NT2/D1 (cell line): ENCODE measurements at regions not wholly inside any gene's neighbourhood (a gene's known extent, or its start where the extent isn't known, plus 50 kb on each side); places are given as distances from the start of the nearest gene placed in this dataset.

Experiments
- DNase-seq: peaks from one replicate; pipeline ENCODE4 v3.0.0-alpha.2; 2011; ENCODE audit warnings: low read depth, low spot score
- H3K27me3 ChIP-seq: 2 replicates; pipeline ENCODE4 v1.6.0; 2011; ENCODE audit warnings: mild to moderate bottlenecking; ENCODE audit not compliant: insufficient read length, insufficient read depth
- H3K36me3 ChIP-seq: 2 replicates; pipeline ENCODE4 v1.6.1; 2011; ENCODE audit warnings: mild to moderate bottlenecking, low read length, mixed read lengths; ENCODE audit not compliant: insufficient read depth, insufficient read length
- H3K4me1 ChIP-seq: 2 replicates; pipeline ENCODE4 v1.5.1; 2011; ENCODE audit not compliant: insufficient read depth, insufficient read length
- H3K4me3 ChIP-seq: 2 replicates; pipeline ENCODE4 v1.5.1; 2011; ENCODE audit warnings: low read depth; ENCODE audit not compliant: insufficient read length
- H3K9ac ChIP-seq: 2 replicates; pipeline ENCODE4 v1.6.0; 2011; ENCODE audit warnings: low read depth; ENCODE audit not compliant: insufficient read length
- H3K9me3 ChIP-seq: 2 replicates; pipeline ENCODE4 v1.5.1; 2011; ENCODE audit warnings: mild to moderate bottlenecking, low read length; ENCODE audit not compliant: insufficient read depth
- SUZ12 ChIP-seq: IDR thresholded peaks from 2 replicates; pipeline ENCODE4 v1.6.1; 2011; ENCODE audit not compliant: insufficient read length, insufficient read depth; ENCODE audit errors: extremely low read depth
- YY1 ChIP-seq: IDR thresholded peaks from 2 replicates; pipeline ENCODE4 v1.6.1; 2011; ENCODE audit not compliant: insufficient read length, insufficient read depth
- ZNF274 ChIP-seq: IDR thresholded peaks from 2 replicates; pipeline ENCODE4 v1.6.1; 2011; ENCODE audit warnings: mild to moderate bottlenecking, low read depth, low read length

DNA sequence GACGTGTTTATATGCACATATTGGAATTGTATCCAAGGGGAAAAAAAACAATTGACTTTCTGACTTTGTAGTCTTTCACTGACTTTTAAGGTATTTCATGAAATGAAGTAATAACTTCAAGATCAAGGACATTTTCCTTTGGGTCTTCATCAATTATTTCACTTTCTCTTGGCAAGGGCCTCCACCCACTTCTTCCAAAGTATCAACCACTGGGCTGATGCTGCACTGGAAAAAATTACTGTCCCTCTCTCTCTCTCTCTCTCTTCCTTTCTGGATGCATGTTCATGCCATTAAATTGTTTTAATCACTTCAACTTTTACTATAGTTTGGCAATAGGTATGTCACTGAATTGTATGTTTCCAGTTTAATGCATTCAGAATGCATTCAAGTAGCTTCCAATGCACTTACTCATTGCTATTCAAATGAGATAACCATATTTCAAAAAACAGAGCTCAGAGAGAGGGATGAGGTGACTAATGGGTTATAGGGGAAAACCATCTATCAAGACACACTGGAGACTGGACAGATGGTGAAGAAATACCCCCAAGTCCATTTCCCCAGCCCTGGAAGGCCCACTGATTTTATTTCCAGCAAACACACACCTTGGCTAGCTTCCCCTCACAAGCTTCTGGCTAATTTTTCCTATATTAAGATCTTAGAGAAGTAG lies 585.3 kb downstream of the EBF1 start:
- no peaks in the 10 kb centered on the region for H3K36me3 ChIP-seq
- H3K27me3 ChIP-seq = no peaks in the 10 kb centered on the region
- no peak overlapping the region for H3K4me3 ChIP-seq
- no peaks in the 10 kb centered on the region for H3K4me1 ChIP-seq
- no peak for DNase-seq
- no peaks in the 10 kb centered on the region for H3K9me3 ChIP-seq
- H3K9ac ChIP-seq = no peak overlapping the region
- TF ChIP-seq ZNF274 (no peak), YY1 (no peak), SUZ12 (no peak)

GRCh38 chr5:158513490-158514318 lies 586.0 kb downstream of the EBF1 start:
- no peaks in the 10 kb centered on the region for H3K36me3 ChIP-seq
- H3K9ac ChIP-seq = no peak overlapping the region
- TF ChIP-seq SUZ12 (no peak), ZNF274 (no peak), YY1 (no peak)
- H3K27me3 ChIP-seq = no peaks in the 10 kb centered on the region
- H3K4me1 ChIP-seq = no peaks in the 10 kb centered on the region
- no peak for DNase-seq
- H3K9me3 ChIP-seq = no peaks in the 10 kb centered on the region
- H3K4me3 ChIP-seq = no peak overlapping the region

- DNase-seq = no peak
- Histone ChIP-seq H3K36me3 (no peaks in the 10 kb centered on the region), H3K4me3 (no peak overlapping the region), H3K4me1 (no peaks in the 10 kb centered on the region), H3K27me3 (no peaks in the 10 kb centered on the region), H3K9ac (no peak overlapping the region), H3K9me3 (0 out of 2 replicates have a peak, but pooled peaks cover 2% of the 10 kb centered on the region)
- TF ChIP-seq SUZ12 (no peak), ZNF274 (no peak), YY1 (no peak)
These were observed 588.3 kb downstream of the EBF1 start for GRCh38 chr5:158511454-158511853.

GRCh38 chr5:158510479-158510878 lies 589.2 kb downstream of the EBF1 start:
- Histone ChIP-seq H3K27me3 (no peaks in the 10 kb centered on the region), H3K4me3 (no peak overlapping the region), H3K9ac (no peak overlapping the region), H3K4me1 (no peaks in the 10 kb centered on the region), H3K9me3 (0 out of 2 replicates have a peak, but pooled peaks cover 4% of the 10 kb centered on the region), H3K36me3 (no peaks in the 10 kb centered on the region)
- DNase-seq = no peak
- TF ChIP-seq SUZ12 (no peak), YY1 (no peak), ZNF274 (no peak)

- H3K36me3 ChIP-seq = no peaks in the 10 kb centered on the region
- 0 out of 2 replicates have a peak, but pooled peaks cover 4% of the 10 kb centered on the region for H3K9me3 ChIP-seq
- no peak overlapping the region for H3K4me3 ChIP-seq
- H3K9ac ChIP-seq = no peak overlapping the region
- no peaks in the 10 kb centered on the region for H3K27me3 ChIP-seq
- H3K4me1 ChIP-seq = no peaks in the 10 kb centered on the region
- no peak for DNase-seq
- no peak for TF ChIP-seq SUZ12
- TF ChIP-seq ZNF274 = no peak
- no peak for TF ChIP-seq YY1
These were observed 593.1 kb downstream of the EBF1 start for GRCh38 chr5:158506648-158507047.

DNA sequence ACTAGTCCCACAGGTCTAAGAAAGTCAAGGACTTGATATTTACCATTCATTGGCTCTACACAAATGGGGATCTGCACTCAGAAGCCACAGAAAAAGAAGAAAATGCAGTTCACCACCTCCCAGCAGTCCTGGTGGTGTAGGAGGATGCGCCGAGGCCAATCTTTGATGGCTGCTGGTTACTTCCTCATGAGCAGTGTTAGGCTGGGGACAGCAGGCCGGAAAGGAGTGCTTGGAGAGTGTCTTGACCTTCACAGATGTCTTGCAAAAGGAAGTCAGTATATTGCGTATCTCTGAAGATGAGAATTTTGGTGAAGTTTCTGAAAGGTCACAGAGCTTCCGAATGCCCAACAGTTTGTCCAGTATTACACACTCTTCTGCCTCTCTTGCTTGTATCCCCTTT lies 597.0 kb downstream of the EBF1 start:
- H3K9ac ChIP-seq = no peak overlapping the region
- no peak overlapping the region for H3K4me3 ChIP-seq
- H3K36me3 ChIP-seq = no peaks in the 10 kb centered on the region
- no peaks in the 10 kb centered on the region for H3K27me3 ChIP-seq
- no peak for DNase-seq
- H3K9me3 ChIP-seq = 0 out of 2 replicates have a peak, but pooled peaks cover 4% of the 10 kb centered on the region
- no peak for TF ChIP-seq YY1
- TF ChIP-seq ZNF274 = no peak
- no peak for TF ChIP-seq SUZ12
- H3K4me1 ChIP-seq = no peaks in the 10 kb centered on the region

DNA sequence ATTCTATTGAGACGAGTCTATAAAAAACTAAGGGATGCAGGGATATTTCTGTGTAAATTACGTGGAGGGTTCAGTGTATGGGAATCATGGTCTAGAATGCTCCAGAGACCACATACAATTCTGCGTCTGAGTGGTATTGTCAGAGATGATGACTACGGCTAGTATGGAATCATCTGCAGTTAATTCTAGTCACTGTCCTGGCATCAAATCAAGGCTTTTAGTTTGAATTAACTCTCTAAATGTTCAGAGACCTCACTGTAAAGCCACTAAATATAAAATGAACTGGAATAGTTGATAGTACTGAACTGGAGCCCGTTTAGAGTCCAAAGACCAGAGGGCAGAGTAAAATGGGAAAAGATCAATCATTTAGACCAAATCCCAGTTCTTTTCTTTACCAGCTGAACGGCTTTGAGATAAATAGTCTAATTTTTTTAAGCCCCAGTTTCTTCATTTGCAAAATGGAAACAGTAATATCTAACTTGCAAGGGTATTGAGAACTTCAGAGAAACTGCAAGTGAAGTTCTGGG lies 599.8 kb downstream of the EBF1 start:
- Histone ChIP-seq H3K36me3 (no peaks in the 10 kb centered on the region), H3K4me3 (no peak overlapping the region), H3K9ac (no peak overlapping the region), H3K4me1 (no peaks in the 10 kb centered on the region), H3K9me3 (no peaks in the 10 kb centered on the region), H3K27me3 (no peaks in the 10 kb centered on the region)
- TF ChIP-seq YY1 = no peak
- TF ChIP-seq SUZ12 = no peak
- no peak for TF ChIP-seq ZNF274
- DNase-seq = no peak
